CD4-positive, alpha-beta memory T cell (primary cell): ENCODE measurements at regions not wholly inside any gene's neighbourhood (a gene's known extent, or its start where the extent isn't known, plus 50 kb on each side); places are given as distances from the start of the nearest gene placed in this dataset.

Experiments
- CTCF ChIA-PET: fragments of 350-600 bp; sonication (Branson Sonifier 250); formaldehyde crosslinking; loops from one replicate; lab custom pipeline; 2021; ENCODE audit warnings: inconsistent platforms; ENCODE audit not compliant: partially characterized antibody; lab: Charles Lee
- POLR2A ChIA-PET: fragments of 350-600 bp; sonication (Branson Sonifier 250); formaldehyde crosslinking; loops from one replicate; lab custom pipeline; 2021; ENCODE audit not compliant: partially characterized antibody; lab: Charles Lee
- DNase-seq, 5 donors: peaks; one replicate each; pipeline versions ENCODE4 v3.0.0 to v3.0.0-alpha.2; 2020 to 2022; ENCODE audit warnings: mixed read lengths in 1 of 5
- H3K27ac ChIP-seq: one replicate; pipeline ENCODE4 v1.7.0; 2013; ENCODE audit warnings: low read depth, low read length
- H3K27me3 ChIP-seq: 2 replicates; pipeline ENCODE4 v1.7.0; 2013; ENCODE audit warnings: mild to moderate bottlenecking, low read length, moderate library complexity; ENCODE audit not compliant: insufficient read depth
- H3K36me3 ChIP-seq: 2 replicates; pipeline ENCODE4 v1.7.0; 2013; ENCODE audit warnings: mild to moderate bottlenecking, low read length, moderate library complexity; ENCODE audit not compliant: insufficient read depth
- H3K4me1 ChIP-seq: 2 replicates; pipeline ENCODE4 v1.7.0; 2013; ENCODE audit warnings: mild to moderate bottlenecking, low read length, moderate library complexity; ENCODE audit not compliant: insufficient read depth
- H3K4me3 ChIP-seq, 2 donors: one replicate each; pipeline ENCODE4 v1.7.0; 2013; ENCODE audit warnings: low read length in 2 of 2, mild to moderate bottlenecking in 1 of 2
- H3K9me3 ChIP-seq, 2 donors: one replicate each; pipeline ENCODE4 v1.7.0; 2013; ENCODE audit warnings: low read length in 2 of 2, control low read depth in 1 of 2; ENCODE audit not compliant: control insufficient read depth in 1 of 2
- H3K27ac Mint-ChIP-seq, 7 donors: one replicate each; pipeline ENCODE4 v1.8.0; 2020 to 2021; ENCODE audit warnings: mixed read lengths in 7 of 7, mild to moderate bottlenecking in 6 of 7, inconsistent platforms in 3 of 7, moderate library complexity in 3 of 7
- H3K27me3 Mint-ChIP-seq, 2 donors: one replicate each; pipeline ENCODE4 v1.8.0; 2020 to 2021; ENCODE audit warnings: mixed read lengths in 2 of 2
- H3K36me3 Mint-ChIP-seq, 2 donors: one replicate each; pipeline ENCODE4 v1.8.0; 2020 to 2021; ENCODE audit warnings: mixed read lengths in 2 of 2, inconsistent platforms in 1 of 2, mild to moderate bottlenecking in 1 of 2
- H3K4me1 Mint-ChIP-seq, 4 donors: one replicate each; pipeline ENCODE4 v1.8.0; 2020 to 2021; ENCODE audit warnings: mixed read lengths in 4 of 4, mild to moderate bottlenecking in 1 of 4
- H3K4me3 Mint-ChIP-seq, 8 donors: one replicate each; pipeline ENCODE4 v1.8.0; 2020 to 2021; ENCODE audit warnings: mixed read lengths in 8 of 8, mild to moderate bottlenecking in 7 of 8, moderate library complexity in 6 of 8, inconsistent platforms in 3 of 8
- H3K9me3 Mint-ChIP-seq, 8 donors: one replicate each; pipeline ENCODE4 v1.8.0; 2020 to 2021; ENCODE audit warnings: mixed read lengths in 8 of 8, mild to moderate bottlenecking in 5 of 8, inconsistent platforms in 3 of 8, moderate library complexity in 1 of 8
- intact Hi-C: fragments of 100-400 bp; cut with micrococcal nuclease; formaldehyde crosslinking; loops from one replicate; pipeline ENCODE4 v1.15.1; 2023

GRCh38 chr7:85593355-85593754 lies 406.5 kb upstream of the SEMA3D start:
- Histone ChIP-seq H3K4me3 (no peak overlapping the region), H3K36me3 (no peaks in the 10 kb centered on the region), H3K27me3 (no peaks in the 10 kb centered on the region), H3K27ac (no peak overlapping the region), H3K9me3 (no peaks in the 10 kb centered on the region), H3K4me1 (no peaks in the 10 kb centered on the region)
- intact Hi-C loops, result no loop called here
- no peak for DNase-seq
- Mint-ChIP-seq H3K27ac (no peak overlapping the region), H3K9me3 (peaks cover 0 to 6% (median 0%) of the 10 kb centered on the region in 8 donors), H3K4me3 (no peak overlapping the region), H3K27me3 (no peaks in the 10 kb centered on the region), H3K36me3 (no peaks in the 10 kb centered on the region), H3K4me1 (no peaks in the 10 kb centered on the region)
- CTCF ChIA-PET, result no interaction called here
- POLR2A ChIA-PET, result no interaction called here

DNA sequence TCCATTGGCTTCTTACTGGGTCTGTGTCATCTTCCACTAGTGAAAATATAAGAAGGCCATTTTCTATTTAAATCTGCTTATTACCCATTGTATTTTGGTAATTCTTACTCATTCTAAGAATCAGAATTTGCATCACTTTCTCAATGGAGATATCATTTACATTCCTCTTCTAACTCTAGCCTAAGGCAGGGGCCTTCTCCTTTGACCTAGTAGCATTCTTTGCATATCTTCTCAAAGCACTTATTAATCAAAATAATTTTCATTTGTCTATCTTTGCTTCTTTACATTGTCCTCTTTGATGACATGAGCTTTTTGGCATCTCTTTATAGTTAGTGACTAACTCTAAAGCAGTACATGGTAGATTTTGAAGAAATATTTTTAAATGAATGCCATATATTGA lies 400.9 kb upstream of the SEMA3D start:
- no peak overlapping the region for H3K27ac ChIP-seq
- no peaks in the 10 kb centered on the region for H3K36me3 ChIP-seq
- no peaks in the 10 kb centered on the region for H3K4me1 ChIP-seq
- H3K4me3 Mint-ChIP-seq, result no peak overlapping the region
- no peaks in the 10 kb centered on the region for H3K9me3 ChIP-seq
- POLR2A ChIA-PET, result no interaction called here
- H3K9me3 Mint-ChIP-seq, result peaks cover 0 to 7% (median 0%) of the 10 kb centered on the region in 8 donors
- no peak for DNase-seq
- intact Hi-C loops, result no loop called here
- no peak overlapping the region for H3K27ac Mint-ChIP-seq
- no peaks in the 10 kb centered on the region for H3K4me1 Mint-ChIP-seq
- H3K36me3 Mint-ChIP-seq, result no peaks in the 10 kb centered on the region
- no peaks in the 10 kb centered on the region for H3K27me3 Mint-ChIP-seq
- no peaks in the 10 kb centered on the region for H3K27me3 ChIP-seq
- no peak overlapping the region for H3K4me3 ChIP-seq
- CTCF ChIA-PET, result no interaction called here

DNA sequence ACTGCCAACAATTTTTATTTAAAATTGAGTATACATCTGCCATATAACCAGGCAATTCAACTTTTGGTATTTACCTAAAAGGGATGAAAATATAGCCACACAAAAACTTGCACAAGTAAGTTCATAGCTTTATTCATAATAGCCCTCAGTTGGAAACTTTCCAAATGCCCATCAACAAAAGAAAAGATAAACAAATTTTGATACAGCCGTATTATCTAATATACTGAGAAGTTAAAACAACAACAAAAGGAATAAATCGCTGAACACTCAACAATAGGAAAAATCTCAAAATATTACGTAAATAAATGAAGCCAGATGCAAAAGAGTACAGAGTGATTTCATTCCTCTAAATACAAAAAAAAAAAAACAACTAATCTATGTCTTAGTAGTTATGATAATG lies 399.2 kb upstream of the SEMA3D start:
- CTCF ChIA-PET, result no interaction called here
- Histone ChIP-seq H3K27me3 (no peaks in the 10 kb centered on the region), H3K4me1 (no peaks in the 10 kb centered on the region), H3K36me3 (no peaks in the 10 kb centered on the region), H3K27ac (no peak overlapping the region), H3K9me3 (no peaks in the 10 kb centered on the region), H3K4me3 (no peak overlapping the region)
- no peaks in the 10 kb centered on the region for H3K4me1 Mint-ChIP-seq
- H3K27ac Mint-ChIP-seq, result no peak overlapping the region
- intact Hi-C loops, result no loop called here
- H3K4me3 Mint-ChIP-seq, result no peak overlapping the region
- DNase-seq, result no peak
- H3K9me3 Mint-ChIP-seq, result peaks cover 0 to 7% (median 0%) of the 10 kb centered on the region in 8 donors
- H3K36me3 Mint-ChIP-seq, result no peaks in the 10 kb centered on the region
- POLR2A ChIA-PET, result no interaction called here
- H3K27me3 Mint-ChIP-seq, result no peaks in the 10 kb centered on the region

DNA sequence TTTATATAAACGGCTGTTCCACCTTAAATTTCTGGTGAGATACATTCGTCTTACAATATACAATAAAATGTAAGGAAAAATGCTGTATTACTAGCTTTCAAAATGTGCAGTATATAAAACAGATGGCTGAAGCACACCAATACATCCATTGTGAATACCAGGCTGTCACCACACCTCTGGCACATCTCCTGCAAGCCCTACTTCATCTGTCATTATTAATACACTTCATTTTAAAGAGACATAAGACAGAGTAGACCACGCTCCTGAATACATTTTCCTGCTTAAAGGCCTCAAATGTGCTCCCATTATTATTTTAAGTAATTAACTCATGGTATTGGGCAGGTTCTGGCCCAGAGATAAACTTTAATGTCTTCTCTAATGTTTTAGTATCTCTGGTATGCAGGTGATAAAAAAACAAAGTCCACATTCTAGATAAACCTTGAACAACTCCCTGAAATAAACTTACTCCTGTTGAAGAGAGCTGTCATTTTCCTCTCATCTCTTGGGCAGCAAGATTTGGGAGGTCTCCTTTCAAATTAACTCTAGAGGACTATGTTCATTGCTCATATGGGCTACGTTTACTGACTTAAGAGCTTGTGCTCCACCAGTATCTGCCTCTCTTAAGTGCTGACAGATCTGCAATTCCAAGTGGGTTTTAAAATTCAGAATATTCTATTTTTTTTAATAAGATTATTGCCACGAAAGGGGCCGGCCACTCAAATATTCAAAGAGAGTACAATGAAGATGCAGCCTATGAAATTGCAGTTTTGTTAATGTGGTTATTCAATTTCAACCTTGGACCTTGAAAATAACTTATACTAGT lies 396.5 kb upstream of the SEMA3D start:
- Mint-ChIP-seq H3K9me3 (peaks cover 0 to 5% (median 0%) of the 10 kb centered on the region in 8 donors), H3K4me3 (no peak overlapping the region), H3K27ac (no peak overlapping the region), H3K36me3 (no peaks in the 10 kb centered on the region), H3K4me1 (no peaks in the 10 kb centered on the region), H3K27me3 (no peaks in the 10 kb centered on the region)
- Histone ChIP-seq H3K27ac (no peak overlapping the region), H3K36me3 (no peaks in the 10 kb centered on the region), H3K9me3 (no peaks in the 10 kb centered on the region), H3K27me3 (no peaks in the 10 kb centered on the region), H3K4me3 (no peak overlapping the region), H3K4me1 (no peaks in the 10 kb centered on the region)
- no peak for DNase-seq
- intact Hi-C loops, result no loop called here
- POLR2A ChIA-PET, result no interaction called here
- CTCF ChIA-PET, result no interaction called here

GRCh38 chr7:85573844-85574243 lies 387.0 kb upstream of the SEMA3D start:
- H3K27ac Mint-ChIP-seq, result no peak overlapping the region
- DNase-seq, result no peak
- POLR2A ChIA-PET, result no interaction called here
- no peaks in the 10 kb centered on the region for H3K27me3 Mint-ChIP-seq
- H3K4me3 ChIP-seq, result no peak overlapping the region
- H3K4me1 Mint-ChIP-seq, result no peaks in the 10 kb centered on the region
- H3K36me3 Mint-ChIP-seq, result no peaks in the 10 kb centered on the region
- intact Hi-C loops, result no loop called here
- no peak overlapping the region for H3K27ac ChIP-seq
- no peak overlapping the region for H3K4me3 Mint-ChIP-seq
- H3K9me3 ChIP-seq, result no peaks in the 10 kb centered on the region
- peaks cover 0 to 4% (median 0%) of the 10 kb centered on the region in 8 donors for H3K9me3 Mint-ChIP-seq
- CTCF ChIA-PET, result no interaction called here
- no peaks in the 10 kb centered on the region for H3K4me1 ChIP-seq
- H3K36me3 ChIP-seq, result no peaks in the 10 kb centered on the region
- no peaks in the 10 kb centered on the region for H3K27me3 ChIP-seq

DNA sequence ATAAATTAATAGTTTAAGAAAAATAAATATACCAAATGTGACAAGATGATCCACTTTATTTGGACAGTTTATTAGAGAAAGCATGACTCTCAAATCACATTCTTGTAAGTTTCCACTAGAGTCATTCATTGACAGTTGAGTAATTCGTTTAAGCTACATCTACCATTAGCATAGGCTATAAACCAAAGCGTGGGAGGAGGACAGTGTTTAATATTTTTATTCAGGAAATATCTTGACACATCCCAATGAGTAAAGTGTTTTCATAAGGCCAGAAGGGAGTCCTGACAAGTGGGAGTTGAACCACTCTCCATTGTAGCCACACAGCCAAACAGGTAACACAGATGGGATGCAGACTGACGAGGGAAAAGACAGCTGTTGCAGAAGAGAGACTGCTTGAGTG lies 386.5 kb upstream of the SEMA3D start:
- H3K27ac Mint-ChIP-seq, result no peak overlapping the region
- intact Hi-C loops, result no loop called here
- POLR2A ChIA-PET, result no interaction called here
- no peaks in the 10 kb centered on the region for H3K36me3 ChIP-seq
- no peaks in the 10 kb centered on the region for H3K4me1 ChIP-seq
- H3K4me3 Mint-ChIP-seq, result no peak overlapping the region
- H3K27me3 Mint-ChIP-seq, result no peaks in the 10 kb centered on the region
- H3K4me1 Mint-ChIP-seq, result no peaks in the 10 kb centered on the region
- H3K36me3 Mint-ChIP-seq, result no peaks in the 10 kb centered on the region
- H3K4me3 ChIP-seq, result no peak overlapping the region
- H3K9me3 ChIP-seq, result no peaks in the 10 kb centered on the region
- H3K9me3 Mint-ChIP-seq, result peaks cover 0 to 4% (median 0%) of the 10 kb centered on the region in 8 donors
- H3K27me3 ChIP-seq, result no peaks in the 10 kb centered on the region
- no peak for DNase-seq
- H3K27ac ChIP-seq, result no peak overlapping the region
- CTCF ChIA-PET, result no interaction called here

DNA sequence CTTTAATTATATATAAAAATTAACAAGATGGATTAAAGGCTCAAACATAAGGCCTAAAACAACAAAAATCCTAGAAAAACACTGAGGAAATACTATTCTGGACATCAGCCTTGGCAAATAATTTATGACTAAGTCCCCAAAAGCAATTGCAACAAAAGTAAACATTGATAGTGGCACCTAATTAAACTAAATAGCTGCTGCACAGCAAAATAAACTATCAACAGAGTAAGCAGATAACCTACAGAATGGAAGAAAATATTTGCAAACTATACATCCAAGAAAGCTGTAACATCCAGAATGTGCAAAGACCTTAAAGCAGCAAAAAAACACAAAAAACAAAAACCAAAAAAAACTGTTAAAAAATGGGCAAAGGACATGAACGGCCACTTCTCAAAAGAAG lies 384.0 kb upstream of the SEMA3D start:
- H3K4me1 ChIP-seq, result no peaks in the 10 kb centered on the region
- no peak overlapping the region for H3K4me3 ChIP-seq
- H3K27ac ChIP-seq, result no peak overlapping the region
- POLR2A ChIA-PET, result no interaction called here
- Mint-ChIP-seq H3K9me3 (peaks cover 0 to 4% (median 2%) of the 10 kb centered on the region in 8 donors), H3K27me3 (no peaks in the 10 kb centered on the region), H3K27ac (no peak overlapping the region), H3K36me3 (no peaks in the 10 kb centered on the region), H3K4me1 (no peaks in the 10 kb centered on the region), H3K4me3 (no peak overlapping the region)
- no peaks in the 10 kb centered on the region for H3K9me3 ChIP-seq
- intact Hi-C loops, result no loop called here
- no peaks in the 10 kb centered on the region for H3K36me3 ChIP-seq
- H3K27me3 ChIP-seq, result no peaks in the 10 kb centered on the region
- CTCF ChIA-PET, result no interaction called here
- no peak for DNase-seq
